Natural killer cell (primary cell): ENCODE measurements at regions not wholly inside any gene's neighbourhood (a gene's known extent, or its start where the extent isn't known, plus 50 kb on each side); places are given as distances from the start of the nearest gene placed in this dataset.

Experiments
- ATAC-seq, 3 donors: fragments of 150-1000 bp in 2 of 3; fragments of 200-7000 bp in 1 of 3; cut with Tn5 transposase; 1 replicate in 1 of 3; 2 replicates in 2 of 3; pipeline ENCODE4 v1.10.0; 2021; ENCODE audit warnings: mild to moderate bottlenecking in 2 of 3, moderate library complexity in 2 of 3
- DNase-seq, 2 donors: peaks; one replicate each; pipeline versions ENCODE4 v3.0.0 to v3.0.0-alpha.2; 2013 to 2021; ENCODE audit warnings: mixed read lengths in 1 of 2
- H3K27ac ChIP-seq: one replicate; pipeline ENCODE4 v1.5.1; 2013; ENCODE audit warnings: mild to moderate bottlenecking, low read length
- H3K27me3 ChIP-seq: one replicate; pipeline ENCODE4 v1.6.1; 2013; ENCODE audit warnings: low read length; ENCODE audit not compliant: control insufficient read depth, insufficient read depth
- H3K36me3 ChIP-seq: one replicate; pipeline ENCODE4 v1.6.1; 2013; ENCODE audit warnings: low read length; ENCODE audit not compliant: control insufficient read depth, insufficient read depth
- H3K4me1 ChIP-seq: one replicate; pipeline ENCODE4 v1.6.1; 2013; ENCODE audit warnings: low read length; ENCODE audit not compliant: control insufficient read depth, insufficient read depth
- H3K4me3 ChIP-seq: one replicate; pipeline ENCODE4 v1.5.1; 2013; ENCODE audit warnings: low read length
- H3K9me3 ChIP-seq: one replicate; pipeline ENCODE4 v1.6.1; 2013; ENCODE audit warnings: low read length; ENCODE audit not compliant: control insufficient read depth, insufficient read depth
- H3K27ac Mint-ChIP-seq, 2 donors: one replicate each; pipeline ENCODE4 v1.8.0; 2022; ENCODE audit warnings: mild to moderate bottlenecking in 2 of 2, mixed read lengths in 2 of 2, moderate library complexity in 1 of 2
- H3K27me3 Mint-ChIP-seq, 2 donors: one replicate each; pipeline ENCODE4 v1.8.0; 2022; ENCODE audit warnings: low read depth in 2 of 2, mixed read lengths in 2 of 2
- H3K36me3 Mint-ChIP-seq: one replicate; pipeline ENCODE4 v1.8.0; 2022; ENCODE audit warnings: mixed read lengths
- H3K4me1 Mint-ChIP-seq, 2 donors: one replicate each; pipeline ENCODE4 v1.8.0; 2022; ENCODE audit warnings: mixed read lengths in 2 of 2
- H3K4me3 Mint-ChIP-seq: one replicate; pipeline ENCODE4 v1.8.0; 2022; ENCODE audit warnings: mild to moderate bottlenecking, moderate library complexity, mixed read lengths
- H3K9me3 Mint-ChIP-seq, 2 donors: one replicate each; pipeline ENCODE4 v1.8.0; 2022; ENCODE audit warnings: mixed read lengths in 2 of 2
- CTCF ChIP-seq: fragments of 200-600 bp; IDR thresholded peaks from one replicate; pipeline ENCODE4 v1.8.0; 2022; ENCODE audit warnings: antibody characterized with exemption
- WGBS: methylation state at CpG from one replicate; pipeline ENCODE4 v1.1.7; 2013; ENCODE audit warnings: missing lambda C conversion rate; ENCODE audit not compliant: insufficient coverage; 5-methylcytosine and 5-hydroxymethylcytosine counted together
- intact Hi-C: fragments of 100-400 bp; cut with micrococcal nuclease; formaldehyde crosslinking; loops from one replicate; pipeline ENCODE4 v1.14.2; 2022

GRCh38 chr7:32336726-32337125, 153.5 kb downstream of the LSM5 start:
- Histone ChIP-seq H3K4me1 (no peaks in the 10 kb centered on the region), H3K27me3 (no peaks in the 10 kb centered on the region), H3K36me3 (no peaks in the 10 kb centered on the region), H3K9me3 (peaks cover 3% of the 10 kb centered on the region), H3K27ac (no peak overlapping the region), H3K4me3 (no peak overlapping the region)
- Mint-ChIP-seq H3K36me3 (no peaks in the 10 kb centered on the region), H3K4me1 (no peaks in the 10 kb centered on the region), H3K9me3 (peaks cover 4 to 6% of the 10 kb centered on the region in 2 donors), H3K4me3 (no peak overlapping the region), H3K27me3 (peaks cover 9 to 27% of the 10 kb centered on the region in 2 donors), H3K27ac (no peak overlapping the region)
- intact Hi-C loops = no loop called here
- ATAC-seq = no peak
- TF ChIP-seq CTCF = no peak
- 74% methylated on average over 2 of the region's 2 CpGs for WGBS
- DNase-seq = no peak

GRCh38 chr7:32335107-32335506, 155.1 kb downstream of the LSM5 start:
- H3K9me3 ChIP-seq = peaks cover 3% of the 10 kb centered on the region
- no peaks in the 10 kb centered on the region for H3K36me3 ChIP-seq
- DNase-seq (no peak), ATAC-seq (no peak)
- 90% methylated on average over 1 of the region's 1 CpG for WGBS
- no peaks in the 10 kb centered on the region for H3K4me1 Mint-ChIP-seq
- intact Hi-C loops = no loop called here
- H3K27me3 ChIP-seq = no peaks in the 10 kb centered on the region
- no peak overlapping the region for H3K4me3 ChIP-seq
- TF ChIP-seq CTCF = no peak
- no peak overlapping the region for H3K27ac Mint-ChIP-seq
- peaks cover 9 to 26% of the 10 kb centered on the region in 2 donors for H3K27me3 Mint-ChIP-seq
- no peak overlapping the region for H3K27ac ChIP-seq
- no peaks in the 10 kb centered on the region for H3K36me3 Mint-ChIP-seq
- no peaks in the 10 kb centered on the region for H3K4me1 ChIP-seq
- H3K9me3 Mint-ChIP-seq = peaks cover 6 to 8% of the 10 kb centered on the region in 2 donors
- H3K4me3 Mint-ChIP-seq = no peak overlapping the region

GRCh38 chr7:32330602-32331001, 159.6 kb downstream of the LSM5 start:
- Mint-ChIP-seq H3K27ac (no peak overlapping the region), H3K4me3 (no peak overlapping the region), H3K27me3 (no peaks in the 10 kb centered on the region), H3K4me1 (no peaks in the 10 kb centered on the region), H3K36me3 (no peaks in the 10 kb centered on the region), H3K9me3 (peaks cover 6 to 8% of the 10 kb centered on the region in 2 donors)
- H3K27me3 ChIP-seq = no peaks in the 10 kb centered on the region
- ATAC-seq (no peak), DNase-seq (no peak)
- TF ChIP-seq CTCF = no peak
- no peaks in the 10 kb centered on the region for H3K36me3 ChIP-seq
- 93% methylated on average over 5 of the region's 5 CpGs for WGBS
- H3K9me3 ChIP-seq = no peaks in the 10 kb centered on the region
- no peak overlapping the region for H3K4me3 ChIP-seq
- no peaks in the 10 kb centered on the region for H3K4me1 ChIP-seq
- no peak overlapping the region for H3K27ac ChIP-seq
- intact Hi-C loops = no loop called here

- Mint-ChIP-seq H3K9me3 (peaks cover 0 to 2% of the 10 kb centered on the region in 2 donors), H3K4me1 (no peaks in the 10 kb centered on the region), H3K36me3 (no peaks in the 10 kb centered on the region), H3K27me3 (peaks cover 1 to 8% of the 10 kb centered on the region in 2 donors), H3K27ac (no peak overlapping the region), H3K4me3 (no peak overlapping the region)
- H3K36me3 ChIP-seq = no peaks in the 10 kb centered on the region
- H3K4me3 ChIP-seq = no peak overlapping the region
- no peak for ATAC-seq
- H3K27ac ChIP-seq = no peak overlapping the region
- TF ChIP-seq CTCF = no peak
- intact Hi-C loops = no loop called here
- DNase-seq = no peak
- no peaks in the 10 kb centered on the region for H3K27me3 ChIP-seq
- no peaks in the 10 kb centered on the region for H3K4me1 ChIP-seq
- no peaks in the 10 kb centered on the region for H3K9me3 ChIP-seq
- WGBS = 62% methylated on average over 1 of the region's 1 CpG
Measured at GRCh38 chr7:32326078-32326477, 164.1 kb downstream of the LSM5 start.
